Heart left ventricle (tissue), 13 donors: ENCODE measurements at regions not wholly inside any gene's neighbourhood (a gene's known extent, or its start where the extent isn't known, plus 50 kb on each side); places are given as distances from the start of the nearest gene placed in this dataset.

Experiments
- POLR2A ChIP-seq, 2 donors: fragments of 450-650 bp; IDR thresholded peaks; one replicate each; pipeline ENCODE4 v1.6.1; 2017; ENCODE audit warnings: antibody characterized with exemption in 2 of 2, mild to moderate bottlenecking in 2 of 2, moderate library complexity in 2 of 2
- TF ChIP-seq, protein P1 (sequence below), 12 donors: fragments of 200-600 bp; sonication (generic) in 4 of 12; IDR thresholded peaks; one replicate each; pipeline versions ENCODE4 v1.5.0 to v1.8.0; 2018 to 2022; ENCODE audit warnings: antibody characterized with exemption in 12 of 12, mild to moderate bottlenecking in 5 of 12
- donor health status: ischemic (EF 13 %, LVEDD 7.1; RV severe dilation, severe dysfunction).
- donor health status: DM: no; HTN: yes; CAD: no.
- donor health status: DM: no; HTN: no; CAD: no.
- donor health status: ischemic (EF 25% LVEDD 6.9; RV normal size, moderate dysfunction).
- donor health status: ischemic (EF 25% LVEDD 5.7; RV mildly dilated, moderate dysfunction).
- donor health status: ischemic (EF 35%, LVEDD 5.7; RV mildly dilated, moderate dysfunction).
- donor health status: nonischemic (EF 11% LVEDD 7.7; RV severe dilation, severe dysfunction).
- donor health status: DM: yes; HTN: yes; CAD: no.
- donor health status: PGD.
- donor health status: ischemic (EF 29% LVEDD 5.4; RV normal size, mild dysfunction).
- donor health status: nonischemic (EF 23%, LVEDD 6.1; RV moderate dilation, normal function).

GRCh38 chr11:127711748-127712147 lies 711.2 kb upstream of the KIRREL3 start:
- TF ChIP-seq, protein P1, sequence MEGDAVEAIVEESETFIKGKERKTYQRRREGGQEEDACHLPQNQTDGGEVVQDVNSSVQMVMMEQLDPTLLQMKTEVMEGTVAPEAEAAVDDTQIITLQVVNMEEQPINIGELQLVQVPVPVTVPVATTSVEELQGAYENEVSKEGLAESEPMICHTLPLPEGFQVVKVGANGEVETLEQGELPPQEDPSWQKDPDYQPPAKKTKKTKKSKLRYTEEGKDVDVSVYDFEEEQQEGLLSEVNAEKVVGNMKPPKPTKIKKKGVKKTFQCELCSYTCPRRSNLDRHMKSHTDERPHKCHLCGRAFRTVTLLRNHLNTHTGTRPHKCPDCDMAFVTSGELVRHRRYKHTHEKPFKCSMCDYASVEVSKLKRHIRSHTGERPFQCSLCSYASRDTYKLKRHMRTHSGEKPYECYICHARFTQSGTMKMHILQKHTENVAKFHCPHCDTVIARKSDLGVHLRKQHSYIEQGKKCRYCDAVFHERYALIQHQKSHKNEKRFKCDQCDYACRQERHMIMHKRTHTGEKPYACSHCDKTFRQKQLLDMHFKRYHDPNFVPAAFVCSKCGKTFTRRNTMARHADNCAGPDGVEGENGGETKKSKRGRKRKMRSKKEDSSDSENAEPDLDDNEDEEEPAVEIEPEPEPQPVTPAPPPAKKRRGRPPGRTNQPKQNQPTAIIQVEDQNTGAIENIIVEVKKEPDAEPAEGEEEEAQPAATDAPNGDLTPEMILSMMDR (IDR thresholded peaks at IDR 0.05): no peak
- no peak for TF ChIP-seq POLR2A (IDR thresholded peaks at IDR 0.05)
